ELF-1 (cell line): ENCODE measurements at regions not wholly inside any gene's neighbourhood (a gene's known extent, or its start where the extent isn't known, plus 50 kb on each side); places are given as distances from the start of the nearest gene placed in this dataset.

Experiments used
- DNase-seq: peaks from one replicate; pipeline ENCODE4 v3.0.0-alpha.2; 2016; ENCODE audit warnings: low read depth, low spot score

- no peak for DNase-seq
These were observed 172.1 kb upstream of the ID4 start for GRCh38 chr6:19664878-19665612.

DNA sequence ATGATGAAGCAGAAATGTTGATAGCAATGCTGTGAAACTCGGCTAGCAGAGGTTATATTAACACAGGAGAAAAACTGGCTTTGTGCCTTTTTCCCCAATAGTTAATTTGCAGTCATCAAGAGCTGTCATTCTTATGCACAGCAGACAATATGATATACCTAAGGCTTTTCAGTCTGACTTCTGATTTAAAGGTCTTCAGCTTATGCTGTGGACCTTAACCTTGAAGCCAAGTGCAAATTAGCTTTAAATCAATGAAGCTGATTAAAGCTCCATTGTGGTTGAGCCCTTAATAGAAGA is 171.6 kb upstream of the ID4 start:
- DNase-seq = no peak

GRCh38 chr6:19668710-19669109 is 168.5 kb upstream of the ID4 start:
- DNase-seq = no peak

GRCh38 chr6:19669206-19669605 is 168.0 kb upstream of the ID4 start:
- DNase-seq = no peak

DNA sequence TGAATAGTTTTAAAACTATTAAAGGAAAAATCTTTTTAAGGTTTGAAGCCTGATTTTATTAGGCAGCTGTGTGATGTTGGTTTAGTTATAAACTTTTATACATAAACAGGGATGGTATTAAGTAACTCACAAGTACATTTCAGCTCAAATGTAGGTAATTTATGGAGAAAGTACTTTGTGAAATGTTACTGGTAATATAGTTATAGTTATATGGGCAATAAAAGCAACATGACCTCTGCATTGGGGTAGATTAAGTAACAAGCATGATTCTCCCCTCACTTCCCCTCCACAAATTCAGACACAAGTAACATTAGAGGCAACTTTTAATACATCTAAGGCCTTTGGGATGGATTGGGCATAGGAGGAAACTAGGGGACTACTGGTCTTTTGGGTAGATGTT is 154.3 kb upstream of the ID4 start:
- no peak for DNase-seq

DNA sequence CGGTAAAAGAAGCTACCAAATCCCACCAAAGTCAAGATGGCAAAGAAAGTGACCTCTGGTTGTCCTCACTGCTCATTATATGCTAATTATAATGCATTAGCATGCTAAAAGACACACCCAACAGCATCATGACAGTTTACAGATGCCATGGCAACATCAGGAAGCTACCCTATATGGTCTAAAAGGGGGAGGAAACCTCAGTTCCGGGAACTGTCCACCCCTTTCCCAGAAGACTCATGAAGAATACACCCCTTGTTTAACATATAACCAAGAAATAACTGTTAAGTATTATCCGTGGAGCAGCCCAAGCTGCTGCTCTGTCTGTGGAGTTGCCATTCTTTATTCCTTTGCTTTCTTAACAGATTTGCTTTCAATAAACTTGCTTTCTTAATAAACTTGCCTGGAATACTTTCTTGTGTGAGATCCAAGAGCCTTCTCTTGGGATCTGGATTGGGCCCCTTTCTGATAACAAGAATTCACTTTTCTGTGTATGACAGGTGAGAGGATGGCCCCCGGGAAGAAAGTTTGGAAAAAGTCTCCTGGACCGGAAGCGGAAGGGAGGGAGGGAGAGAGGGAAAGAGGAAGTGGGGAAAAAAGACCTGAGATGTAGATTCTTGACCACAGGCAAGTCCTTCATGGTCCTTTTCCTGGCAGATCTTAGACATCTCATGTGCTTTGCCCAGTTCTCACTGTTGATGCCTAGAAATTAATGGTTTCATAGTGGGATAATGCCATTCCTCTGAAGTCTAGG is 146.7 kb upstream of the ID4 start:
- DNase-seq = peak; percentile 14

- DNase-seq = peak; percentile 90
These were observed 145.6 kb upstream of the ID4 start for GRCh38 chr6:19691465-19692167.

DNA sequence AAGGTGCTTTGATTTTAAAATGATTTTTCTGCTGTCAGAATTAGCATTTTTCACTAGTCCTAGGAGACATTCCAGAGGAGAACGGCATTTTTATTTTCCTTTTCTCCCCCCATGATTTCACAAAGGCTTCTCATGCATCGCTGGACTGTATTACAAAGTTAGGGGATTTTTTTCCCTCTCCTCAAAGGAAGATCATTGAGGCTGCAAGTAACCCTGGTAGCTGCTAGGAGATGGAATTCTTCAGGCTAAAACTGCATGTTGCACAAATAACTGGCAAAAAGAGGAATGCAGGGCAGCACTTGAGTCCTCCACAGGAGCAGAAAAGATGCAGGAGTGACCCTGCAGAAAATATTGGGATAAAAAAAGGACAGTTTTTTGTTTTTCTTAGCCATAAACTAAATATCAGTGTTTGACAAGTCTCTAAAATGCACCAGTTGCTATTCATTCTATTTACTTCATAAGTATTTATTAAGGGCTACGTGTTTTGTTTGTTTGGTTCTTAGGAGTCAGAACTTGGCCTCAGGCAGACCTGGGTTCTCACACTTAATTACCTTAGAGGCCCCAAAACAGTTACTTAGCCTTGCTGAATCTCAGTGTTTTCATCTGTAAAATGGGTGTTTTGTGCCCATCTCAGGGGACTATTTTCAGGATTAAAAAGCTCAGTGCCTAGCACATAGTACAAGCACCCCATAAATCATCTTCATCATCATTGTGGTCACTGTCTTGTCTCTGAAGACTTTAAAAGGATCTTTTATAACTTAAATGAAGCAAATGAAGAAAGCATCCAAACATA is 144.5 kb upstream of the ID4 start:
- peak; percentile 27 for DNase-seq

DNA sequence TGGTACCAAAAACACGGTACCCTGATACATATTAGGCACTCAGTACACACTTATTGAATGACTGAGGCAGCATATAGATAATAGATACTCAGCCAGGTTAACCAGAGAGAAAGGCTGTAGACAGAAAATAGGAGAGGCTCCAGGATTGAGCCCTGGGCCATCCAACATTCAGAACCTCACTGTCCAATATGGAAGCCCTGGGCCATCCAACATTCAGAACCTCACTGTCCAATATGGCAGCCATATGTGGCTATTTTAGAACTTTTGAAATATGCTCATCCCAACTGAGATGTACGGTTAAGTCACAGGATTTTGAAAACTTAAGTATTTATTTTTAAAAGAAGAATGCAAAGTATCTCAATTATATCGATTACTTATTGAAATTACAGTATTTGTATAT is 142.5 kb upstream of the ID4 start:
- no peak for DNase-seq

DNA sequence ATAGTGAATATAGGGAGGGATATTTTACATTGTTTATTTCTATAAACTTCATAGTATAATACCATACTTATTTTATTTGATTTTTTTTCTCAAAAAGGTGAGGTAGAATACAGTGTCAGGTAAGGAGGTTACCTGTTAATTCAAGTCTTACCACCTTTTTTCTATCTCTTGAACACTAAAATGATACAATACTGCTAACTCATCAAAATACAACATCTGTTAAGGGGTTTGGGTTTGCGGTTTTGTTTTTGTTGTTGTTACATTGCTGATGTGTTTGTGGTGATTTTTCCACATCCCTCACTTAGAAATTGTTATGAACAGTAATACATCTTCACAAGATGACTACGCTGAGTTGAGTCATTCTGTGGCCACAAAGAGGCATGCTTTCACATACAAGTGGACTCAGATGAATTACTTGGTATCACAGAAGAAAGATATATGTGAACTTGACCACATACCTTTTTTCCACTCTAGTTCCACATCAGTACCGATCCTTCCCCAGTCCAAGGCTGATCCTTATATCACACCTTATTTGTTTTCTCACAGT is 139.4 kb upstream of the ID4 start:
- DNase-seq = no peak

GRCh38 chr6:19699932-19700331 is 137.2 kb upstream of the ID4 start:
- DNase-seq = no peak

DNA sequence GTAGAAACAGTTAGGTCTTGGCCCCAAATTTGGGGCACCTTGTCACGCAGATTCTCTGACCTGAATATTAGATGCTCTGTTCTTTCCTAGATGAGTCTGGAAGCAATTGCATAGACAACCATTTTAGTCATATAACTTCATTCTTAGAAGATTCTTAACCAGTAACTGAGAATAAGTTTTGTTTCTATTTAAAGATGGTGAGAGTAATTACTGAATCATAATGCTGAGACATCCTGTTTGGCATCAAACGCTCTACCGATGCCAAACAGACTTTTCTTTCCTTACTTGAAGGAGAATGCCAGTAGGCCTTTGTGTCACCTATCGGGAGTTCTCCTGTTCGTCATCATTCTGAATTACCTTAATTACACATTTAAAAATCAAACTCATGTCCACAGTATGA is 131.6 kb upstream of the ID4 start:
- DNase-seq = no peak

- DNase-seq = peak; percentile 8
These were observed 125.0 kb upstream of the ID4 start for GRCh38 chr6:19712012-19712688.

- DNase-seq = no peak
These were observed 124.2 kb upstream of the ID4 start for GRCh38 chr6:19712998-19713397.

GRCh38 chr6:19713411-19713810 is 123.8 kb upstream of the ID4 start:
- no peak for DNase-seq

- DNase-seq = no peak
These were observed 123.2 kb upstream of the ID4 start for GRCh38 chr6:19713984-19714383.

GRCh38 chr6:19714434-19715166 is 122.6 kb upstream of the ID4 start:
- DNase-seq = no peak

- DNase-seq = peak; percentile 5
These were observed 122.0 kb upstream of the ID4 start for GRCh38 chr6:19715167-19715551.

GRCh38 chr6:19719691-19720128 is 117.5 kb upstream of the ID4 start:
- peak; percentile 50 for DNase-seq

- DNase-seq = no peak
These were observed 115.3 kb upstream of the ID4 start for GRCh38 chr6:19721766-19722377.
